H1 (cell line): ENCODE measurements at regions not wholly inside any gene's neighbourhood (a gene's known extent, or its start where the extent isn't known, plus 50 kb on each side); places are given as distances from the start of the nearest gene placed in this dataset.

Experiments
- CEBPB ChIP-seq: IDR thresholded peaks from 2 replicates; pipeline ENCODE4 v1.6.1; 2012; ENCODE audit warnings: low read depth, low read length
- CTCF ChIP-seq, 3 experiments: IDR thresholded peaks; 1 replicate in 2 of 3; 2 replicates in 1 of 3; pipeline versions ENCODE4 v1.5.1 to v1.6.1; 2011; ENCODE audit warnings: low read length in 3 of 3, mild to moderate bottlenecking in 3 of 3, inconsistent platforms in 2 of 3, low read depth in 1 of 3, moderate library complexity in 1 of 3; ENCODE audit not compliant: insufficient read depth in 1 of 3; ENCODE audit errors: control extremely low read depth in 1 of 3
- EZH2 ChIP-seq: fragments of 200-600 bp; sonication (generic); IDR thresholded peaks from 2 replicates; pipeline ENCODE4 v1.7.1; 2012; ENCODE audit warnings: low read depth, mild to moderate bottlenecking, moderate library complexity, low read length, inconsistent platforms; ENCODE audit not compliant: severe bottlenecking
- GABPA ChIP-seq: IDR thresholded peaks from 2 replicates; pipeline ENCODE4 v1.6.1; 2011; ENCODE audit warnings: mild to moderate bottlenecking, low read length, moderate library complexity, borderline replicate concordance; ENCODE audit not compliant: insufficient read depth
- MAFK ChIP-seq: IDR thresholded peaks from 2 replicates; pipeline ENCODE4 v1.6.1; 2012; ENCODE audit warnings: low read depth, mild to moderate bottlenecking, improper control_type of control experiment, low read length
- NRF1 ChIP-seq: IDR thresholded peaks from 2 replicates; pipeline ENCODE4 v1.6.1; 2011; ENCODE audit warnings: mild to moderate bottlenecking, low read depth, low read length, improper control_type of control experiment
- SAP30 ChIP-seq: fragments of 300-600 bp; sonication (generic); IDR thresholded peaks from 2 replicates; pipeline ENCODE4 v1.7.1; 2012; ENCODE audit warnings: low read length, moderate library complexity, mild to moderate bottlenecking, inconsistent platforms; ENCODE audit not compliant: insufficient read depth, insufficient replicate concordance

GRCh38 chr4:176858839-176859238, 66.1 kb upstream of the VEGFC start:
- TF ChIP-seq CTCF (IDR thresholded peaks at IDR 0.05; ENCODE audit: control extremely low read depth in 1 of 3, insufficient read depth in 1 of 3, low read depth in 1 of 3, low read length in 3 of 3) = no peak
- no peak for TF ChIP-seq EZH2
- TF ChIP-seq CEBPB = no peak
- no peak for TF ChIP-seq MAFK
- TF ChIP-seq NRF1 = no peak
- TF ChIP-seq SAP30 = no peak
- no peak for TF ChIP-seq GABPA
